Fibroblast of lung (primary cell): ENCODE measurements at regions not wholly inside any gene's neighbourhood (a gene's known extent, or its start where the extent isn't known, plus 50 kb on each side); places are given as distances from the start of the nearest gene placed in this dataset.

Experiments used
- CTCF ChIP-seq, 2 donors: IDR thresholded peaks in 1 of 2; conservative IDR thresholded peaks in 1 of 2; 1 replicate in 1 of 2; 2 replicates in 1 of 2; pipeline ENCODE4 v1.5.1; 2011 to 2012; ENCODE audit warnings: low read length in 2 of 2, control low read depth in 1 of 2, inconsistent platforms in 1 of 2, low read depth in 1 of 2, mild to moderate bottlenecking in 1 of 2
- EZH2 ChIP-seq: IDR thresholded peaks from 2 replicates; pipeline ENCODE4 v1.5.1; 2012; ENCODE audit warnings: low read length, control low read depth, mild to moderate bottlenecking; ENCODE audit errors: missing control alignments

GRCh38 chr7:48813472-48813871, 110.9 kb upstream of the CDC14C start:
- no peak for TF ChIP-seq CTCF (conservative IDR thresholded peaks at IDR 0.05 in 1 of 2, IDR thresholded peaks at IDR 0.05 in 1 of 2; ENCODE audit: low read depth in 1 of 2, low read length in 2 of 2)
- TF ChIP-seq EZH2 = no peak
